SU-DHL-6 (cell line): ENCODE measurements at regions not wholly inside any gene's neighbourhood (a gene's known extent, or its start where the extent isn't known, plus 50 kb on each side); places are given as distances from the start of the nearest gene placed in this dataset.
"Not testable (repeated sequence)": the region's sequence is repeated elsewhere in the genome, so short reads cannot be mapped to it uniquely, and the experiment has no call there.

Experiments used
- H2AFZ ChIP-seq: fragments of 200-600 bp; sonication (generic); 2 replicates; pipeline ENCODE4 v1.6.1; 2014; ENCODE audit warnings: low read depth, mild to moderate bottlenecking, moderate library complexity, mixed read lengths, antibody characterized with exemption, low read length; ENCODE audit not compliant: severe bottlenecking
- H3F3A ChIP-seq: fragments of 200-600 bp; shearing (Covaris generic); 2 replicates; pipeline ENCODE4 v1.6.0; 2016; ENCODE audit warnings: antibody characterized with exemption, mild to moderate bottlenecking; ENCODE audit not compliant: insufficient read depth
- H3K27ac ChIP-seq: fragments of 200-600 bp; sonication (generic); 2 replicates; pipeline ENCODE4 v1.5.1; 2016; ENCODE audit warnings: low read depth, mild to moderate bottlenecking, low read length, moderate library complexity, mixed read lengths
- H3K27me3 ChIP-seq: fragments of 200-600 bp; sonication (generic), shearing (Covaris generic); 2 replicates; pipeline ENCODE4 v1.6.0; 2014; ENCODE audit warnings: mild to moderate bottlenecking, low read length
- H3K36me3 ChIP-seq: fragments of 200-600 bp; sonication (generic); 2 replicates; pipeline ENCODE4 v1.6.1; 2014; ENCODE audit warnings: mild to moderate bottlenecking, low read length, mixed read lengths
- H3K4me2 ChIP-seq: fragments of 300-600, 200-600 bp; shearing (Covaris generic), sonication (generic); 2 replicates; pipeline ENCODE4 v1.6.0; 2014; ENCODE audit warnings: low read length, low read depth, mild to moderate bottlenecking; ENCODE audit not compliant: poor library complexity, severe bottlenecking
- H3K4me3 ChIP-seq: fragments of 200-600 bp; sonication (generic); 2 replicates; pipeline ENCODE4 v1.5.1; 2014; ENCODE audit warnings: antibody characterized with exemption, low read length, mild to moderate bottlenecking, mixed read lengths; ENCODE audit not compliant: insufficient read depth, poor library complexity, severe bottlenecking
- H3K79me2 ChIP-seq: fragments of 200-600 bp; sonication (generic); 2 replicates; pipeline ENCODE4 v1.6.1; 2014; ENCODE audit warnings: mild to moderate bottlenecking, low read length, moderate library complexity; ENCODE audit not compliant: insufficient read depth
- H3K9ac ChIP-seq: fragments of 200-600 bp; sonication (generic); 2 replicates; pipeline ENCODE4 v1.7.0; 2014; ENCODE audit warnings: mild to moderate bottlenecking, low read length
- H3K9me2 ChIP-seq: fragments of 200-600 bp; sonication (generic); replicated peaks from 2 replicates; pipeline ENCODE4 v1.6.1; 2014; ENCODE audit warnings: low read length; ENCODE audit not compliant: insufficient read depth
- H3K9me3 ChIP-seq: fragments of 200-600 bp; sonication (generic); 2 replicates; pipeline ENCODE4 v1.6.1; 2014; ENCODE audit warnings: low read length, mixed read lengths; ENCODE audit not compliant: insufficient read depth
- H4K20me1 ChIP-seq: fragments of 200-600 bp; sonication (generic); 2 replicates; pipeline ENCODE4 v1.6.1; 2014; ENCODE audit warnings: low read depth, mild to moderate bottlenecking, antibody characterized with exemption, low read length, moderate library complexity, mixed read lengths

GRCh38 chr2:87512864-87513530 lies 234.9 kb upstream of the PLGLB2 start:
- H2AFZ ChIP-seq, H4K20me1 ChIP-seq, H3K27me3 ChIP-seq, H3K4me3 ChIP-seq, H3K36me3 ChIP-seq, H3K9me2 ChIP-seq, H3K79me2 ChIP-seq, H3K9me3 ChIP-seq: not testable (repeated sequence)
- Histone ChIP-seq H3K9ac (peak overlapping the region; percentile 38), H3K4me2 (peak overlapping the region; percentile 33), H3K27ac (peak overlapping the region; percentile 85), H3F3A (peaks cover 16% of the 10 kb centered on the region)

DNA sequence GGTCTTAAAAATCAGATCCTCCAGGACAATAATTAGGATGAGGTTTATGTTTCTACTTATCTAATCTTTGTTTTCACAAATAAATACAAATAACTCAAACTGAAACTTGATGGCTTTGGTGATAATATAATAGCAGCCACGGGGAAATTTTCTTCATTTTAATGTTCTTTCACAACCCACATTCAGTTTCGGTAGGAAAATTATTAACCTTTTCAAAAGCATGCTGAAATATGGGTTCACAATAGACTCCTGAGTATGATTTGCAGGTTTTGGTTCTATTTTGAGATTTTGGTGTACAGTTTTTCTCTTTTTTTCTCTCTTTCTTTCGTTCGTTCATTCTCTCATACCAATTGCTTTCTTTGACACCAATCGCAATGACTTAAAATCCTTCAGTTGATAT lies 233.9 kb upstream of the PLGLB2 start:
- H3K9me3 ChIP-seq, H3K9me2 ChIP-seq, H3K27me3 ChIP-seq, H3K4me2 ChIP-seq, H3K4me3 ChIP-seq, H2AFZ ChIP-seq, H3K36me3 ChIP-seq, H3K79me2 ChIP-seq, H4K20me1 ChIP-seq, H3K9ac ChIP-seq: not testable (repeated sequence)
- Histone ChIP-seq H3F3A (peaks cover 16% of the 10 kb centered on the region), H3K27ac (peak overlapping the region; percentile 78)

DNA sequence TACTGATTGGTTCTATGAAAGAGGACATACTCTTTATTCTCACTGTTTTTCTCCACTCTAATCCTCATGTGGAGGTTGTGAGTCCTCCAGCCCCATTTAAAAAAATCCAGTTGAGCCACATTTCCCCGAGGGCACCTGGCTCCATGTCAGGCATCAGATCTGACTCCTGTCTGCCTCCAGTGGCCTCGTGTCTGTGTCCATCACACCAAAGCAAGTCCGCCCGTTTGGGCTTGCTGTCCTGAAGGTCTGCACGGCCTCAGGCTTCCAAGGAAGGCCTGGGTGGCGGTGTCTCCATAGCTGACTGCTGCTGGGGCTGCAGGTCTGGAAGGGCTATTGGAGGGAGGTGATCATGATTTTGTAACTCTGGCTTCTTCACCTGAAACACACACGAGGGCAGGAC lies 233.4 kb upstream of the PLGLB2 start:
- not testable (repeated sequence) for H3K27me3 ChIP-seq

GRCh38 chr2:87515226-87515625 lies 232.7 kb upstream of the PLGLB2 start:
- not testable (repeated sequence) for H3K36me3 ChIP-seq, H3K79me2 ChIP-seq, H3K4me3 ChIP-seq, H3K9me3 ChIP-seq, H2AFZ ChIP-seq, H3K9me2 ChIP-seq, H3K27me3 ChIP-seq, H4K20me1 ChIP-seq
- H3K4me2 ChIP-seq: peak overlapping the region; percentile 38
- H3K27ac ChIP-seq: peak overlapping the region; percentile 83
- H3K9ac ChIP-seq: peak overlapping the region; percentile 33; the same call in 1 of the 2 replicates
- H3F3A ChIP-seq: peaks cover 19% of the 10 kb centered on the region

More for the DNA sequence above, 233.4 kb upstream of the PLGLB2 start:
- not testable (repeated sequence) for H3K9me2 ChIP-seq, H4K20me1 ChIP-seq, H3K9me3 ChIP-seq, H2AFZ ChIP-seq, H3K79me2 ChIP-seq, H3K4me3 ChIP-seq, H3K36me3 ChIP-seq
- peak overlapping the region; percentile 83 for H3K27ac ChIP-seq
- H3F3A ChIP-seq: peaks cover 16% of the 10 kb centered on the region
- peak overlapping the region; percentile 38 for H3K4me2 ChIP-seq
- H3K9ac ChIP-seq: peak overlapping the region; percentile 24; the same call in 1 of the 2 replicates

- not testable (repeated sequence) for H2AFZ ChIP-seq, H3K9ac ChIP-seq, H3K9me2 ChIP-seq, H4K20me1 ChIP-seq, H3K27me3 ChIP-seq, H3K9me3 ChIP-seq, H3K79me2 ChIP-seq, H3K4me3 ChIP-seq, H3K36me3 ChIP-seq
- Histone ChIP-seq H3K4me2 (peak overlapping the region; percentile 36), H3F3A (peaks cover 15% of the 10 kb centered on the region), H3K27ac (peak overlapping the region; percentile 86)
Measured at GRCh38 chr2:87515875-87516274, 232.0 kb upstream of the PLGLB2 start.

DNA sequence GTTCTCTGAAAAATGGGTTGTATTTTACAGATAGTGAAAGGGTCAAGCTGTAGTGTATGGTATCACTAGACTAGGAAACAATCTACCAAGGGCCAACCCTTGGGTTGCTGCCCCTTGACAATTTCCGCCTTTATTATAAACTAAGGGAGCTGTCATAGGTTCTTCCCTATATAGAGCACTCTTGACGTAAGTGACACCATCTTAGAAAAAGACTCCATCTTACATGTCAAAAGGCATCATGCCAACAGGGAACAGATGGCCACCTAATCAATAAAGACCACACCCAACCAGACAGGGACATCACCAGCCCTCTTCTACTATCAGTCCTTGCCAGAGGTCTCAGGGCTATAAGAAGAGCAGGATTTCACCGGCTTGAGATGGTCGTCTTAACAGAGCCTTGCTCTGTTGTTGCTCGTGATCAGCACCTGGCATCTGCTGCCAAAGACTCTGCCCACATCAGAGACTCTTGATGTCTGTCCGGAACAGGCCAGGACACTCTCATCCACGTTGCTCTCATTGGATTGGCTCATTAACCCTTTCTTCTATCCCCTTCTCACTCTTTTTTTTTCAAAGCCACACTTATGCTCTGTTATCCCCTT lies 231.4 kb upstream of the PLGLB2 start:
- Histone ChIP-seq H3K9ac (peak overlapping the region; percentile 59), H3K27ac (peak overlapping the region; percentile 86), H3F3A (peaks cover 15% of the 10 kb centered on the region), H3K4me2 (peak overlapping the region; percentile 36)
- not testable (repeated sequence) for H3K79me2 ChIP-seq, H3K36me3 ChIP-seq, H3K27me3 ChIP-seq, H3K4me3 ChIP-seq, H3K9me3 ChIP-seq, H3K9me2 ChIP-seq, H4K20me1 ChIP-seq, H2AFZ ChIP-seq

- not testable (repeated sequence) for H4K20me1 ChIP-seq, H3K9me2 ChIP-seq, H3K27me3 ChIP-seq, H3K4me3 ChIP-seq, H3K9me3 ChIP-seq, H3K36me3 ChIP-seq, H3K79me2 ChIP-seq, H2AFZ ChIP-seq
- Histone ChIP-seq H3K4me2 (peak overlapping the region; percentile 36), H3K9ac (peak overlapping the region; percentile 59), H3F3A (peaks cover 15% of the 10 kb centered on the region), H3K27ac (peak overlapping the region; percentile 86)
Measured at GRCh38 chr2:87517438-87517837, 230.4 kb upstream of the PLGLB2 start.

DNA sequence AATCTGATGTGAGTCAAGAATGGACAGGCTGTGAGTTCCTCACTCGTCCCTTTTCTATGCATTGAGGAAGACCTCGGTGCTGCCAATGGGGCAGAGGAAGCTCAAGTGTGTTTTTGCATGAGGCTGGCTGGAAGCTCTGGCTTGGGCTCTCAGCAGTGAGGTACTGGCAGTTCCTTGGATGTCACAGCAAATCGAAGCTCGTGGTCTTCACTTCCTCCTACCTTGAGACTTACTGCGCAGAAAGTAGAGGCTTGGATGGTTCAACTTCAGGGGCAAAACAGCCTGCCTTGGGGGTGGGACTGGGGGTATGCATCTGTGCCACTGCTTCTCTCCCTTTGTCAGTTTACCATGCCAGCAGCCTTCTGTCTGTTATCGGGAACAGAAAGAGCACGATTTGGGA lies 229.8 kb upstream of the PLGLB2 start:
- not testable (repeated sequence) for H3K36me3 ChIP-seq, H2AFZ ChIP-seq, H4K20me1 ChIP-seq, H3K4me3 ChIP-seq, H3K9me2 ChIP-seq, H3K9me3 ChIP-seq, H3K79me2 ChIP-seq, H3K27me3 ChIP-seq
- Histone ChIP-seq H3K27ac (peak overlapping the region; percentile 95), H3K9ac (peak overlapping the region; percentile 59), H3F3A (peaks cover 12% of the 10 kb centered on the region), H3K4me2 (peak overlapping the region; percentile 48)
